ENCODE measurements at regions not wholly inside any gene's neighbourhood (a gene's known extent, or its start where the extent isn't known, plus 50 kb on each side); places are given as distances from the start of the nearest gene placed in this dataset.

GRCh38 chr4:151933122-151933827, 172.5 kb upstream of the GATB start:
- no peak overlapping the region for H3K4me3 ChIP-seq (ENCODE audit: low read length, poor library complexity, severe bottlenecking)
- no peaks in the 10 kb centered on the region for H3F3A ChIP-seq (ENCODE audit: low read depth)
- no peaks in the 10 kb centered on the region for H3K36me3 ChIP-seq (ENCODE audit: insufficient read depth, low read length)
- H3K4me1 ChIP-seq (ENCODE audit: insufficient read depth, low read length, poor library complexity, severe bottlenecking) = peaks cover 6% of the 10 kb centered on the region
- H3K9ac ChIP-seq (ENCODE audit: low read depth, low read length, poor library complexity, severe bottlenecking) = no peak overlapping the region
- H2AFZ ChIP-seq (ENCODE audit: low read length) = no peak overlapping the region
- no peak for TF ChIP-seq EZH2phosphoT487 (IDR thresholded peaks at IDR 0.05; ENCODE audit: borderline replicate concordance)
- TF ChIP-seq, protein P1, sequence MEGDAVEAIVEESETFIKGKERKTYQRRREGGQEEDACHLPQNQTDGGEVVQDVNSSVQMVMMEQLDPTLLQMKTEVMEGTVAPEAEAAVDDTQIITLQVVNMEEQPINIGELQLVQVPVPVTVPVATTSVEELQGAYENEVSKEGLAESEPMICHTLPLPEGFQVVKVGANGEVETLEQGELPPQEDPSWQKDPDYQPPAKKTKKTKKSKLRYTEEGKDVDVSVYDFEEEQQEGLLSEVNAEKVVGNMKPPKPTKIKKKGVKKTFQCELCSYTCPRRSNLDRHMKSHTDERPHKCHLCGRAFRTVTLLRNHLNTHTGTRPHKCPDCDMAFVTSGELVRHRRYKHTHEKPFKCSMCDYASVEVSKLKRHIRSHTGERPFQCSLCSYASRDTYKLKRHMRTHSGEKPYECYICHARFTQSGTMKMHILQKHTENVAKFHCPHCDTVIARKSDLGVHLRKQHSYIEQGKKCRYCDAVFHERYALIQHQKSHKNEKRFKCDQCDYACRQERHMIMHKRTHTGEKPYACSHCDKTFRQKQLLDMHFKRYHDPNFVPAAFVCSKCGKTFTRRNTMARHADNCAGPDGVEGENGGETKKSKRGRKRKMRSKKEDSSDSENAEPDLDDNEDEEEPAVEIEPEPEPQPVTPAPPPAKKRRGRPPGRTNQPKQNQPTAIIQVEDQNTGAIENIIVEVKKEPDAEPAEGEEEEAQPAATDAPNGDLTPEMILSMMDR (conservative IDR thresholded peaks at IDR 0.05; ENCODE audit: low read length) = peak; percentile 43
- no peak overlapping the region for H3K4me2 ChIP-seq (ENCODE audit: low read depth, low read length, poor library complexity, severe bottlenecking)
- no peaks in the 10 kb centered on the region for H3K9me2 ChIP-seq (replicated peaks; ENCODE audit: low read depth, low read length)
- no peaks in the 10 kb centered on the region for H3K9me3 ChIP-seq (ENCODE audit: insufficient read depth, low read depth, low read length)
- no peaks in the 10 kb centered on the region for H4K20me1 ChIP-seq (ENCODE audit: insufficient read depth, low read length, poor library complexity, severe bottlenecking)
- no peaks in the 10 kb centered on the region for H3K79me2 ChIP-seq (ENCODE audit: insufficient read depth, low read length)
- no peaks in the 10 kb centered on the region for H3K27me3 ChIP-seq (ENCODE audit: insufficient read depth, low read length, poor library complexity, severe bottlenecking)

- no peak for TF ChIP-seq EZH2phosphoT487 (IDR thresholded peaks at IDR 0.05; ENCODE audit: borderline replicate concordance)
- TF ChIP-seq, protein P1 (conservative IDR thresholded peaks at IDR 0.05; ENCODE audit: low read length) = no peak
- Histone ChIP-seq H3K27me3 (ENCODE audit: insufficient read depth, low read length, poor library complexity, severe bottlenecking) (no peaks in the 10 kb centered on the region), H3K4me3 (ENCODE audit: low read length, poor library complexity, severe bottlenecking) (no peak overlapping the region), H3K9ac (ENCODE audit: low read depth, low read length, poor library complexity, severe bottlenecking) (no peak overlapping the region), H3K4me2 (ENCODE audit: low read depth, low read length, poor library complexity, severe bottlenecking) (no peak overlapping the region), H3K9me3 (ENCODE audit: insufficient read depth, low read depth, low read length) (no peaks in the 10 kb centered on the region), H3K79me2 (ENCODE audit: insufficient read depth, low read length) (no peaks in the 10 kb centered on the region), H3K9me2 (replicated peaks; ENCODE audit: low read depth, low read length) (no peaks in the 10 kb centered on the region), H4K20me1 (ENCODE audit: insufficient read depth, low read length, poor library complexity, severe bottlenecking) (no peaks in the 10 kb centered on the region), H3K4me1 (ENCODE audit: insufficient read depth, low read length, poor library complexity, severe bottlenecking) (peaks cover 6% of the 10 kb centered on the region), H3K36me3 (ENCODE audit: insufficient read depth, low read length) (no peaks in the 10 kb centered on the region), H3F3A (ENCODE audit: low read depth) (no peaks in the 10 kb centered on the region), H2AFZ (ENCODE audit: low read length) (no peak overlapping the region)
Observed at GRCh38 chr4:151931563-151931962, 170.8 kb upstream of the GATB start.

DNA sequence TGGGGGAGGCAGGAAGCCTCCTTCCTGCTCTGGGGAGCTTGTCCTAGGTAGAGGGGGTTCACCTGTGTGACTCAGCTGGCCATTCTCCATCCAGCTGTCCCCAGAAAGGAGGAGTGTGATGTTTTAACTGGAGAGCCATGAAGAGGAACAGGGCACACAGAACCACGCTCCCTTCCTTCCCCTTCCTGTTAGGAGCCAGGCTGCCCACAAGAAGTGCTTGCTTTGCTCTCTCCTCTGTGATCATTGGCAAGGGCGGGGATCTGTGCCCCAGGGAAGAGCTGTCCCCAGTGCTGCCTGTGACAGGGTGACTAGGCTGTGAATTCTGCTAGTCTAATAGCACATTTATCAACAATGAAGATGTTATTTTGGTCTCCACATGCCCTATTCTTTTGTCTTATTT, 169.6 kb upstream of the GATB start:
- Histone ChIP-seq H3K9me2 (replicated peaks; ENCODE audit: low read depth, low read length) (no peaks in the 10 kb centered on the region), H4K20me1 (ENCODE audit: insufficient read depth, low read length, poor library complexity, severe bottlenecking) (no peaks in the 10 kb centered on the region), H3K4me3 (ENCODE audit: low read length, poor library complexity, severe bottlenecking) (no peak overlapping the region), H3F3A (ENCODE audit: low read depth) (no peaks in the 10 kb centered on the region), H2AFZ (ENCODE audit: low read length) (no peak overlapping the region), H3K9me3 (ENCODE audit: insufficient read depth, low read depth, low read length) (no peaks in the 10 kb centered on the region), H3K27me3 (ENCODE audit: insufficient read depth, low read length, poor library complexity, severe bottlenecking) (no peaks in the 10 kb centered on the region), H3K4me2 (ENCODE audit: low read depth, low read length, poor library complexity, severe bottlenecking) (no peak overlapping the region), H3K4me1 (ENCODE audit: insufficient read depth, low read length, poor library complexity, severe bottlenecking) (peaks cover 6% of the 10 kb centered on the region), H3K36me3 (ENCODE audit: insufficient read depth, low read length) (no peaks in the 10 kb centered on the region), H3K9ac (ENCODE audit: low read depth, low read length, poor library complexity, severe bottlenecking) (no peak overlapping the region), H3K79me2 (ENCODE audit: insufficient read depth, low read length) (no peaks in the 10 kb centered on the region)
- TF ChIP-seq, protein P1 (conservative IDR thresholded peaks at IDR 0.05; ENCODE audit: low read length) = no peak
- no peak for TF ChIP-seq EZH2phosphoT487 (IDR thresholded peaks at IDR 0.05; ENCODE audit: borderline replicate concordance)

All from Loucy (cell line).